HEK293T (cell line): ENCODE measurements at regions not wholly inside any gene's neighbourhood (a gene's known extent, or its start where the extent isn't known, plus 50 kb on each side); places are given as distances from the start of the nearest gene placed in this dataset.

Experiments
- BHLHE40 ChIP-seq: fragments of 450-650 bp; IDR thresholded peaks from 2 replicates; pipeline ENCODE4 v1.6.1; 2016; ENCODE audit warnings: mild to moderate bottlenecking, moderate library complexity, borderline replicate concordance
- ELF4 ChIP-seq: fragments of 450-650 bp; IDR thresholded peaks from 2 replicates; pipeline ENCODE4 v1.6.1; 2017; ENCODE audit warnings: antibody characterized with exemption
- FOXA1 ChIP-seq: fragments of 450-650 bp; IDR thresholded peaks from 2 replicates; pipeline ENCODE4 v1.6.1; 2016; ENCODE audit warnings: mild to moderate bottlenecking
- SP1 ChIP-seq: fragments of 450-650 bp; IDR thresholded peaks from 2 replicates; pipeline ENCODE4 v1.6.1; 2017
- ZNF384 ChIP-seq: fragments of 450-650 bp; IDR thresholded peaks from 2 replicates; pipeline ENCODE4 v1.6.1; 2016

- TF ChIP-seq ZNF384 = no peak
- no peak for TF ChIP-seq SP1
- TF ChIP-seq FOXA1 = no peak
- no peak for TF ChIP-seq BHLHE40
- TF ChIP-seq ELF4 = no peak
These were observed 60.7 kb upstream of the MXRA5 start for GRCh38 chrX:3407121-3407520.
